ENCODE measurements at regions not wholly inside any gene's neighbourhood (a gene's known extent, or its start where the extent isn't known, plus 50 kb on each side); places are given as distances from the start of the nearest gene placed in this dataset.

GRCh38 chr3:180329187-180329586 is 272.8 kb upstream of the TTC14 start (continued):
- no peak for TF ChIP-seq SKIL (CRISPR knock-in tag; IDR thresholded peaks at IDR 0.05; ENCODE audit: borderline replicate concordance)
- TF ChIP-seq PITX1 (CRISPR knock-in tag; IDR thresholded peaks at IDR 0.05): no peak
- TF ChIP-seq HCFC1 (IDR thresholded peaks at IDR 0.05; ENCODE audit: low read depth, low read length): no peak
- no peak for TF ChIP-seq ATRX (CRISPR knock-in tag; IDR thresholded peaks at IDR 0.05; ENCODE audit: borderline replicate concordance)
- TF ChIP-seq ZNF317 (CRISPR knock-in tag; IDR thresholded peaks at IDR 0.05): no peak
- TF ChIP-seq RBFOX2 (IDR thresholded peaks at IDR 0.05; ENCODE audit: low read depth, low read length): no peak
- no peak for TF ChIP-seq ZNF766 (CRISPR knock-in tag; IDR thresholded peaks at IDR 0.05; ENCODE audit: borderline replicate concordance)
- TF ChIP-seq LCORL (IDR thresholded peaks at IDR 0.05): no peak
- TF ChIP-seq LCORL (CRISPR knock-in tag; IDR thresholded peaks at IDR 0.05): no peak
- no peak for TF ChIP-seq FOSL2 (CRISPR knock-in tag; IDR thresholded peaks at IDR 0.05)
- TF ChIP-seq PRDM4 (CRISPR knock-in tag; IDR thresholded peaks at IDR 0.05; ENCODE audit: borderline replicate concordance): no peak
- TF ChIP-seq CEBPB (IDR thresholded peaks at IDR 0.05; ENCODE audit: borderline replicate concordance, low read depth, low read length): no peak
- TF ChIP-seq NCOA1 (CRISPR knock-in tag; IDR thresholded peaks at IDR 0.05): no peak
- TF ChIP-seq ZNF619 (CRISPR knock-in tag; IDR thresholded peaks at IDR 0.05): no peak
- TF ChIP-seq ATF4 (CRISPR knock-in tag; IDR thresholded peaks at IDR 0.05): no peak
